SK-N-SH (cell line): ENCODE measurements at regions not wholly inside any gene's neighbourhood (a gene's known extent, or its start where the extent isn't known, plus 50 kb on each side); places are given as distances from the start of the nearest gene placed in this dataset.

Source experiments
- CTCF ChIA-PET: fragments of 300-600, 350-600 bp; formaldehyde crosslinking; extraction: SDS; loops from one replicate; lab custom pipeline; 2021; lab: Yijun Ruan, JAX
- POLR2A ChIA-PET: fragments of 350-600 bp; sonication (Branson Sonifier 250); formaldehyde crosslinking; extraction: SDS; loops from one replicate; lab custom pipeline; 2020; ENCODE audit warnings: antibody characterized with exemption, inconsistent platforms; lab: Yijun Ruan, JAX
- DNase-seq: peaks from one replicate; pipeline ENCODE4 v3.0.0; 2012
- H2AFZ ChIP-seq: fragments of 200-600 bp; sonication (generic); 2 replicates; pipeline ENCODE4 v1.8.1; 2016; ENCODE audit warnings: antibody characterized with exemption, mild to moderate bottlenecking, low read depth
- H3F3A ChIP-seq: fragments of 200-600 bp; sonication (generic); replicated peaks from 2 replicates; pipeline ENCODE3; 2016; ENCODE audit warnings: antibody characterized with exemption, mild to moderate bottlenecking; ENCODE audit not compliant: insufficient read depth
- H3K27ac ChIP-seq, 2 experiments: fragments of 200-500 bp in 1 of 2; fragments of 200-600 bp in 1 of 2; sonication (Bioruptor generic) in 1 of 2; sonication (generic), shearing (Covaris generic) in 1 of 2; 2 replicates each; pipeline versions ENCODE4 v1.5.1 to v1.6.1; 2014 to 2016; ENCODE audit warnings: low read depth in 2 of 2, inconsistent platforms in 1 of 2, low read length in 1 of 2, mild to moderate bottlenecking in 1 of 2, mixed read lengths in 1 of 2
- H3K27me3 ChIP-seq: fragments of 200-600 bp; sonication (generic), shearing (Covaris generic); 2 replicates; pipeline ENCODE4 v1.6.1; 2016; ENCODE audit warnings: mixed run types; ENCODE audit not compliant: insufficient read depth
- H3K36me3 ChIP-seq, 2 experiments: fragments of 200-500 bp in 1 of 2; fragments of 200-600 bp in 1 of 2; sonication (Bioruptor generic) in 1 of 2; sonication (generic) in 1 of 2; replicated peaks in 1 of 2; 2 replicates each; pipeline versions ENCODE3 to v1.5.1; 2014 to 2016; ENCODE audit warnings: low read length in 1 of 2, mild to moderate bottlenecking in 1 of 2; ENCODE audit not compliant: insufficient read depth in 2 of 2, control insufficient read depth in 1 of 2
- H3K4me1 ChIP-seq, 2 experiments: fragments of 200-500 bp in 1 of 2; fragments of 200-600 bp in 1 of 2; sonication (Bioruptor generic) in 1 of 2; sonication (generic), shearing (Covaris generic) in 1 of 2; 2 replicates each; pipeline versions ENCODE4 v1.5.1 to v1.6.1; 2014 to 2016; ENCODE audit warnings: low read depth in 1 of 2, low read length in 1 of 2, mixed run types in 1 of 2; ENCODE audit not compliant: insufficient read depth in 2 of 2, control insufficient read depth in 1 of 2
- H3K4me2 ChIP-seq: fragments of 200-600 bp; sonication (generic), shearing (Covaris generic); 2 replicates; pipeline ENCODE4 v1.6.1; 2017; ENCODE audit warnings: mixed run types
- H3K4me3 ChIP-seq, 2 experiments: fragments of 200-500 bp in 1 of 2; fragments of 200-600 bp in 1 of 2; sonication (Bioruptor generic) in 1 of 2; sonication (generic), shearing (Covaris generic) in 1 of 2; 2 replicates each; pipeline versions ENCODE4 v1.5.1 to v1.8.1; 2014 to 2016; ENCODE audit warnings: low read depth in 2 of 2, inconsistent platforms in 1 of 2, low read length in 1 of 2, mild to moderate bottlenecking in 1 of 2, mixed read lengths in 1 of 2, moderate library complexity in 1 of 2
- H3K79me2 ChIP-seq: fragments of 200-600 bp; sonication (generic); 2 replicates; pipeline ENCODE4 v1.8.1; 2017; ENCODE audit warnings: mild to moderate bottlenecking; ENCODE audit not compliant: insufficient read depth
- H3K9ac ChIP-seq: fragments of 200-600 bp; sonication (generic); 2 replicates; pipeline ENCODE4 v1.6.1; 2017; ENCODE audit warnings: mixed run types
- H3K9me2 ChIP-seq: fragments of 200-600 bp; sonication (generic); 2 replicates; pipeline ENCODE4 v1.6.1; 2017; ENCODE audit warnings: mixed run types
- H3K9me3 ChIP-seq: fragments of 200-600 bp; sonication (generic); 2 replicates; pipeline ENCODE4 v1.6.1; 2017; ENCODE audit warnings: mixed run types, mild to moderate bottlenecking, moderate library complexity
- H4K20me1 ChIP-seq: fragments of 200-600 bp; sonication (generic); 2 replicates; pipeline ENCODE4 v1.6.1; 2017; ENCODE audit warnings: mild to moderate bottlenecking, mixed run types; ENCODE audit not compliant: insufficient read depth
- CHD2 ChIP-seq: fragments of 150-350 bp; IDR thresholded peaks from 2 replicates; pipeline ENCODE4 v1.6.1; 2018; ENCODE audit warnings: low read length; ENCODE audit not compliant: partially characterized antibody
- ELF1 ChIP-seq: IDR thresholded peaks from 2 replicates; pipeline ENCODE4 v1.4.0; 2012
- EZH2phosphoT487 ChIP-seq: fragments of 200-600 bp; sonication (generic); IDR thresholded peaks from 2 replicates; pipeline ENCODE4 v1.6.1; 2017; ENCODE audit warnings: low read depth, mixed run types, mild to moderate bottlenecking, antibody characterized with exemption, moderate library complexity, borderline replicate concordance
- FOSL2 ChIP-seq: IDR thresholded peaks from 2 replicates; pipeline ENCODE4 v1.4.0; 2012; ENCODE audit warnings: low read depth, mild to moderate bottlenecking, moderate library complexity, borderline replicate concordance
- FOXJ3 ChIP-seq: sonication (generic); formaldehyde crosslinking; IDR thresholded peaks from 2 replicates; pipeline ENCODE4 v1.5.1; 2020; ENCODE audit warnings: mild to moderate bottlenecking, missing genetic modification reagents
- JUND ChIP-seq: IDR thresholded peaks from 2 replicates; pipeline ENCODE4 v1.4.0; 2012
- MEF2A ChIP-seq: IDR thresholded peaks from 2 replicates; pipeline ENCODE4 v1.4.0; 2012; ENCODE audit warnings: low read depth, borderline replicate concordance
- MXI1 ChIP-seq: IDR thresholded peaks from 2 replicates; pipeline ENCODE4 v1.6.1; 2012; ENCODE audit warnings: mild to moderate bottlenecking, low read depth, low read length, improper control_type of control experiment
- POLR2AphosphoS5 ChIP-seq: IDR thresholded peaks from 2 replicates; pipeline ENCODE4 v1.6.1; 2012; ENCODE audit warnings: low read depth, low read length
- RFX5 ChIP-seq: IDR thresholded peaks from 2 replicates; pipeline ENCODE4 v1.6.1; 2012; ENCODE audit warnings: mild to moderate bottlenecking, improper control_type of control experiment, low read length
- RXRA ChIP-seq: IDR thresholded peaks from 2 replicates; pipeline ENCODE4 v1.4.0; 2012; ENCODE audit warnings: low read depth, mild to moderate bottlenecking, borderline replicate concordance
- SMC3 ChIP-seq: IDR thresholded peaks from 2 replicates; pipeline ENCODE4 v1.6.1; 2012; ENCODE audit warnings: low read depth, low read length, improper control_type of control experiment
- TCF12 ChIP-seq: IDR thresholded peaks from 2 replicates; pipeline ENCODE4 v1.4.0; 2012
- YY1 ChIP-seq: IDR thresholded peaks from 2 replicates; pipeline ENCODE4 v1.4.0; 2012; ENCODE audit warnings: low read depth, mild to moderate bottlenecking
- WGBS: methylation state at CpG from one replicate; pipeline ENCODE4 v1.1.6; 2017; ENCODE audit warnings: low lambda C conversion rate; 5-methylcytosine and 5-hydroxymethylcytosine counted together
- TF ChIP-seq, protein P1 (sequence below): IDR thresholded peaks from 2 replicates; pipeline ENCODE4 v1.6.1; 2012; ENCODE audit warnings: mild to moderate bottlenecking, low read depth, low read length, moderate library complexity
- TF ChIP-seq, protein P2 (sequence below): IDR thresholded peaks from 2 replicates; pipeline ENCODE4 v1.4.0; 2012; ENCODE audit warnings: low read depth
- TF ChIP-seq, protein P3 (sequence below): IDR thresholded peaks from 2 replicates; pipeline ENCODE4 v1.4.0; 2012; ENCODE audit warnings: low read depth, borderline replicate concordance
- TF ChIP-seq, protein P4 (sequence below): fragments of 150-350 bp; IDR thresholded peaks from 2 replicates; pipeline ENCODE4 v1.6.1; 2016; ENCODE audit warnings: mild to moderate bottlenecking, low read depth, low read length
- TF ChIP-seq, protein P5 (sequence below): IDR thresholded peaks from 2 replicates; pipeline ENCODE4; 2012
- TF ChIP-seq, protein P6 (sequence below): IDR thresholded peaks from 2 replicates; pipeline ENCODE4 v1.4.0; 2012; ENCODE audit warnings: low read depth, borderline replicate concordance

DNA sequence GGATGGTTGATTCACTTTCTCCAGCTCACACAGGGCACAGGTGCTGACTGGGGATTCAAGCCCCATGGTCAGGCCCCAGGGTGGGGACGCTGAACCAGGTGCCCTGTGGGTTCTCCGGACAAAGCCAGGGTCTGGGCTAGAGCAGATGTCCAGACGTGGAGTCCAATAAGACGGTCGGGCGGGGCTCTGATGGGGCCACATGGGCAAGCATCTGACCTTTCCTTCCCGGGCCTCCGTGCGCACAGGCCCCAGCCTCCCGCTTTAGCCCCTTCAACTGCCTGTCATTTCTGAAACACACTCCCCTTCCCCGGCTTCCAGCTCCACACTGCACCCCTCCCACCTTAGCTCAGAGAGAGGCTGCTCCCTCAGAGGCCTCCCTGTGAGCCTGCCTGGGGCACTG is 153.0 kb upstream of the PPP2R2D start:
- H4K20me1 ChIP-seq = no peaks in the 10 kb centered on the region
- no peaks in the 10 kb centered on the region for H3F3A ChIP-seq
- TF ChIP-seq FOXJ3 = no peak
- TF ChIP-seq, protein P1, sequence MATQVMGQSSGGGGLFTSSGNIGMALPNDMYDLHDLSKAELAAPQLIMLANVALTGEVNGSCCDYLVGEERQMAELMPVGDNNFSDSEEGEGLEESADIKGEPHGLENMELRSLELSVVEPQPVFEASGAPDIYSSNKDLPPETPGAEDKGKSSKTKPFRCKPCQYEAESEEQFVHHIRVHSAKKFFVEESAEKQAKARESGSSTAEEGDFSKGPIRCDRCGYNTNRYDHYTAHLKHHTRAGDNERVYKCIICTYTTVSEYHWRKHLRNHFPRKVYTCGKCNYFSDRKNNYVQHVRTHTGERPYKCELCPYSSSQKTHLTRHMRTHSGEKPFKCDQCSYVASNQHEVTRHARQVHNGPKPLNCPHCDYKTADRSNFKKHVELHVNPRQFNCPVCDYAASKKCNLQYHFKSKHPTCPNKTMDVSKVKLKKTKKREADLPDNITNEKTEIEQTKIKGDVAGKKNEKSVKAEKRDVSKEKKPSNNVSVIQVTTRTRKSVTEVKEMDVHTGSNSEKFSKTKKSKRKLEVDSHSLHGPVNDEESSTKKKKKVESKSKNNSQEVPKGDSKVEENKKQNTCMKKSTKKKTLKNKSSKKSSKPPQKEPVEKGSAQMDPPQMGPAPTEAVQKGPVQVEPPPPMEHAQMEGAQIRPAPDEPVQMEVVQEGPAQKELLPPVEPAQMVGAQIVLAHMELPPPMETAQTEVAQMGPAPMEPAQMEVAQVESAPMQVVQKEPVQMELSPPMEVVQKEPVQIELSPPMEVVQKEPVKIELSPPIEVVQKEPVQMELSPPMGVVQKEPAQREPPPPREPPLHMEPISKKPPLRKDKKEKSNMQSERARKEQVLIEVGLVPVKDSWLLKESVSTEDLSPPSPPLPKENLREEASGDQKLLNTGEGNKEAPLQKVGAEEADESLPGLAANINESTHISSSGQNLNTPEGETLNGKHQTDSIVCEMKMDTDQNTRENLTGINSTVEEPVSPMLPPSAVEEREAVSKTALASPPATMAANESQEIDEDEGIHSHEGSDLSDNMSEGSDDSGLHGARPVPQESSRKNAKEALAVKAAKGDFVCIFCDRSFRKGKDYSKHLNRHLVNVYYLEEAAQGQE = no peak
- no peak overlapping the region for H3K4me3 ChIP-seq
- no peak overlapping the region for H3K27ac ChIP-seq
- no peaks in the 10 kb centered on the region for H3K36me3 ChIP-seq
- DNase-seq = no peak
- 74% methylated on average over 6 of the region's 11 CpGs for WGBS
- H3K79me2 ChIP-seq = no peaks in the 10 kb centered on the region
- no peaks in the 10 kb centered on the region for H3K9me3 ChIP-seq
- no peak overlapping the region for H3K9ac ChIP-seq
- ChIA-PET POLR2A (no interaction called here), CTCF (no interaction called here)
- no peaks in the 10 kb centered on the region for H3K9me2 ChIP-seq
- no peak overlapping the region for H3K4me2 ChIP-seq
- no peaks in the 10 kb centered on the region for H3K27me3 ChIP-seq
- no peak overlapping the region for H2AFZ ChIP-seq
- no peaks in the 10 kb centered on the region for H3K4me1 ChIP-seq

DNA sequence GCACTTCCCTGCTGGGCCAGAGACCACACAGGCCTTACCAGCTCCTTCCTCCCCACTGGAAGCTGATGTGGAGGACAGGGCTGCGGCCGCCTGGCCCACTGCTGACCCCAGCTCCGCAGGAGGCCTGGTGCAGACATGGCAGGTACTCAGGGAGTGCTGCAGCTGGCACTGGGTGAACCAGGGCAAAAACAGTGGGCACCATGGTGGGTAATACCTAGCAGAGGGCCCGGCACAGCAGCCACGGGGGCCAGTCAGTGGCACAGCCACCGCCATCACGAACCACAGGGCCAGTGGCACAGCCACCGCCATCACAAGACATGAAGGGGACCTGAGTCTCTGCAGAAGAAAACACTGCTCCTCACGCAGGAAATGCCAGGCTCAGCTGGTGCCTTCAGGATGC is 152.6 kb upstream of the PPP2R2D start:
- Histone ChIP-seq H3K9me3 (no peaks in the 10 kb centered on the region), H2AFZ (no peak overlapping the region)
- TF ChIP-seq MXI1 = no peak
- TF ChIP-seq ELF1 = no peak
- no peak for TF ChIP-seq EZH2phosphoT487
- TF ChIP-seq RXRA = no peak
- TF ChIP-seq CHD2 = no peak
- no peak for TF ChIP-seq POLR2AphosphoS5
- TF ChIP-seq YY1 = no peak
- TF ChIP-seq, protein P2, sequence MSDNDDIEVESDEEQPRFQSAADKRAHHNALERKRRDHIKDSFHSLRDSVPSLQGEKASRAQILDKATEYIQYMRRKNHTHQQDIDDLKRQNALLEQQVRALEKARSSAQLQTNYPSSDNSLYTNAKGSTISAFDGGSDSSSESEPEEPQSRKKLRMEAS = no peak
- TF ChIP-seq, protein P3, sequence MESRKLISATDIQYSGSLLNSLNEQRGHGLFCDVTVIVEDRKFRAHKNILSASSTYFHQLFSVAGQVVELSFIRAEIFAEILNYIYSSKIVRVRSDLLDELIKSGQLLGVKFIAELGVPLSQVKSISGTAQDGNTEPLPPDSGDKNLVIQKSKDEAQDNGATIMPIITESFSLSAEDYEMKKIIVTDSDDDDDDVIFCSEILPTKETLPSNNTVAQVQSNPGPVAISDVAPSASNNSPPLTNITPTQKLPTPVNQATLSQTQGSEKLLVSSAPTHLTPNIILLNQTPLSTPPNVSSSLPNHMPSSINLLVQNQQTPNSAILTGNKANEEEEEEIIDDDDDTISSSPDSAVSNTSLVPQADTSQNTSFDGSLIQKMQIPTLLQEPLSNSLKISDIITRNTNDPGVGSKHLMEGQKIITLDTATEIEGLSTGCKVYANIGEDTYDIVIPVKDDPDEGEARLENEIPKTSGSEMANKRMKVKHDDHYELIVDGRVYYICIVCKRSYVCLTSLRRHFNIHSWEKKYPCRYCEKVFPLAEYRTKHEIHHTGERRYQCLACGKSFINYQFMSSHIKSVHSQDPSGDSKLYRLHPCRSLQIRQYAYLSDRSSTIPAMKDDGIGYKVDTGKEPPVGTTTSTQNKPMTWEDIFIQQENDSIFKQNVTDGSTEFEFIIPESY = no peak
- no peak for TF ChIP-seq TCF12
- TF ChIP-seq, protein P4, sequence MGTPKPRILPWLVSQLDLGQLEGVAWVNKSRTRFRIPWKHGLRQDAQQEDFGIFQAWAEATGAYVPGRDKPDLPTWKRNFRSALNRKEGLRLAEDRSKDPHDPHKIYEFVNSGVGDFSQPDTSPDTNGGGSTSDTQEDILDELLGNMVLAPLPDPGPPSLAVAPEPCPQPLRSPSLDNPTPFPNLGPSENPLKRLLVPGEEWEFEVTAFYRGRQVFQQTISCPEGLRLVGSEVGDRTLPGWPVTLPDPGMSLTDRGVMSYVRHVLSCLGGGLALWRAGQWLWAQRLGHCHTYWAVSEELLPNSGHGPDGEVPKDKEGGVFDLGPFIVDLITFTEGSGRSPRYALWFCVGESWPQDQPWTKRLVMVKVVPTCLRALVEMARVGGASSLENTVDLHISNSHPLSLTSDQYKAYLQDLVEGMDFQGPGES = no peak
- no peak for TF ChIP-seq FOSL2
- no peak for TF ChIP-seq RFX5
- no peak for TF ChIP-seq FOXJ3
- TF ChIP-seq, protein P5, sequence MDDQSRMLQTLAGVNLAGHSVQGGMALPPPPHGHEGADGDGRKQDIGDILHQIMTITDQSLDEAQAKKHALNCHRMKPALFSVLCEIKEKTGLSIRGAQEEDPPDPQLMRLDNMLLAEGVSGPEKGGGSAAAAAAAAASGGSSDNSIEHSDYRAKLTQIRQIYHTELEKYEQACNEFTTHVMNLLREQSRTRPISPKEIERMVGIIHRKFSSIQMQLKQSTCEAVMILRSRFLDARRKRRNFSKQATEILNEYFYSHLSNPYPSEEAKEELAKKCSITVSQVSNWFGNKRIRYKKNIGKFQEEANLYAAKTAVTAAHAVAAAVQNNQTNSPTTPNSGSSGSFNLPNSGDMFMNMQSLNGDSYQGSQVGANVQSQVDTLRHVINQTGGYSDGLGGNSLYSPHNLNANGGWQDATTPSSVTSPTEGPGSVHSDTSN = no peak
- TF ChIP-seq MEF2A = no peak
- no peak for TF ChIP-seq JUND
- TF ChIP-seq, protein P6, sequence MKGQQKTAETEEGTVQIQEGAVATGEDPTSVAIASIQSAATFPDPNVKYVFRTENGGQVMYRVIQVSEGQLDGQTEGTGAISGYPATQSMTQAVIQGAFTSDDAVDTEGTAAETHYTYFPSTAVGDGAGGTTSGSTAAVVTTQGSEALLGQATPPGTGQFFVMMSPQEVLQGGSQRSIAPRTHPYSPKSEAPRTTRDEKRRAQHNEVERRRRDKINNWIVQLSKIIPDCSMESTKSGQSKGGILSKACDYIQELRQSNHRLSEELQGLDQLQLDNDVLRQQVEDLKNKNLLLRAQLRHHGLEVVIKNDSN = no peak
- TF ChIP-seq SMC3 = no peak

More for the DNA sequence above, 152.6 kb upstream of the PPP2R2D start:
- Histone ChIP-seq H3K4me3 (no peak overlapping the region), H3F3A (no peaks in the 10 kb centered on the region), H3K36me3 (no peaks in the 10 kb centered on the region), H3K79me2 (no peaks in the 10 kb centered on the region), H4K20me1 (no peaks in the 10 kb centered on the region), H3K9ac (no peak overlapping the region), H3K4me1 (no peaks in the 10 kb centered on the region), H3K27me3 (no peaks in the 10 kb centered on the region), H3K4me2 (no peak overlapping the region), H3K27ac (no peak overlapping the region), H3K9me2 (no peaks in the 10 kb centered on the region)
- 20% methylated on average over 1 of the region's 9 CpGs for WGBS
- DNase-seq = no peak
- ChIA-PET POLR2A (no interaction called here), CTCF (no interaction called here)
